Fibroblast of lung (primary cell): ENCODE measurements at regions not wholly inside any gene's neighbourhood (a gene's known extent, or its start where the extent isn't known, plus 50 kb on each side); places are given as distances from the start of the nearest gene placed in this dataset.

Experiments
- DNase-seq, 2 donors: peaks; one replicate each; pipeline versions ENCODE4 v3.0.0 to v3.0.0-alpha.2; 2010; ENCODE audit warnings: low read depth in 2 of 2
- H2AFZ ChIP-seq: 2 replicates; pipeline ENCODE4 v1.5.1; 2012; ENCODE audit warnings: low read length, control low read depth, inconsistent platforms
- H3K27ac ChIP-seq: 2 replicates; pipeline ENCODE4 v1.5.1; 2011; ENCODE audit warnings: low read length, control low read depth; ENCODE audit not compliant: insufficient read depth
- H3K27me3 ChIP-seq: 2 replicates; pipeline ENCODE4 v1.5.1; 2011; ENCODE audit warnings: mild to moderate bottlenecking, low read length; ENCODE audit not compliant: control insufficient read depth, insufficient read depth
- H3K36me3 ChIP-seq: 2 replicates; pipeline ENCODE4 v1.5.1; 2011; ENCODE audit warnings: low read length; ENCODE audit not compliant: control insufficient read depth, insufficient read depth
- H3K4me1 ChIP-seq: 2 replicates; pipeline ENCODE4 v1.5.1; 2011; ENCODE audit warnings: low read length; ENCODE audit not compliant: control insufficient read depth, insufficient read depth; ENCODE audit errors: extremely low read depth
- H3K4me2 ChIP-seq: 2 replicates; pipeline ENCODE4 v1.5.1; 2011; ENCODE audit warnings: low read length, control low read depth; ENCODE audit not compliant: insufficient read depth; ENCODE audit errors: extremely low read depth
- H3K4me3 ChIP-seq, 4 experiments: fragments of 200-600 bp in 1 of 4; sonication (generic) in 1 of 4; replicated peaks in 1 of 4; 2 replicates each; pipeline ENCODE4 v1.5.1; 2011 to 2016; ENCODE audit warnings: low read length in 4 of 4, low read depth in 3 of 4, mild to moderate bottlenecking in 3 of 4, control low read depth in 2 of 4, inconsistent platforms in 1 of 4, mixed read lengths in 1 of 4; ENCODE audit not compliant: insufficient read depth in 1 of 4; ENCODE audit errors: control extremely low read depth in 1 of 4
- H3K79me2 ChIP-seq: 2 replicates; pipeline ENCODE4 v1.5.1; 2012; ENCODE audit warnings: mild to moderate bottlenecking, low read length, inconsistent platforms; ENCODE audit not compliant: control insufficient read depth, insufficient read depth
- H3K9ac ChIP-seq: 2 replicates; pipeline ENCODE4 v1.5.1; 2011; ENCODE audit warnings: mild to moderate bottlenecking, low read length, control low read depth; ENCODE audit not compliant: insufficient read depth
- H3K9me3 ChIP-seq: 2 replicates; pipeline ENCODE4 v1.5.1; 2012; ENCODE audit warnings: low read depth, low read length; ENCODE audit not compliant: control insufficient read depth, insufficient read depth
- H4K20me1 ChIP-seq: 2 replicates; pipeline ENCODE4 v1.5.1; 2011; ENCODE audit warnings: low read length; ENCODE audit not compliant: control insufficient read depth, insufficient read depth; ENCODE audit errors: extremely low read depth
- CTCF ChIP-seq, 2 donors: IDR thresholded peaks in 1 of 2; conservative IDR thresholded peaks in 1 of 2; 1 replicate in 1 of 2; 2 replicates in 1 of 2; pipeline ENCODE4 v1.5.1; 2011 to 2012; ENCODE audit warnings: low read length in 2 of 2, control low read depth in 1 of 2, inconsistent platforms in 1 of 2, low read depth in 1 of 2, mild to moderate bottlenecking in 1 of 2
- EZH2 ChIP-seq: IDR thresholded peaks from 2 replicates; pipeline ENCODE4 v1.5.1; 2012; ENCODE audit warnings: low read length, control low read depth, mild to moderate bottlenecking; ENCODE audit errors: missing control alignments

GRCh38 chr10:121217331-121217730 is 366.2 kb downstream of the WDR11 start:
- H3K27ac ChIP-seq = no peak overlapping the region

GRCh38 chr10:121221072-121221471 is 369.9 kb downstream of the WDR11 start:
- no peaks in the 10 kb centered on the region for H3K79me2 ChIP-seq
- no peak for TF ChIP-seq EZH2
- TF ChIP-seq CTCF (conservative IDR thresholded peaks at IDR 0.05 in 1 of 2, IDR thresholded peaks at IDR 0.05 in 1 of 2; ENCODE audit: low read depth in 1 of 2, low read length in 2 of 2) = no peak
- H3K27ac ChIP-seq = no peak overlapping the region
- H2AFZ ChIP-seq = no peak overlapping the region
- H3K36me3 ChIP-seq = no peaks in the 10 kb centered on the region
- no peaks in the 10 kb centered on the region for H4K20me1 ChIP-seq
- no peaks in the 10 kb centered on the region for H3K27me3 ChIP-seq
- H3K4me1 ChIP-seq = no peaks in the 10 kb centered on the region
- no peaks in the 10 kb centered on the region for H3K9me3 ChIP-seq
- H3K9ac ChIP-seq = no peak overlapping the region
- H3K4me2 ChIP-seq = no peak overlapping the region
- DNase-seq = no peak
- no peak overlapping the region for H3K4me3 ChIP-seq

More at GRCh38 chr10:121217331-121217730, 366.2 kb downstream of the WDR11 start:
- no peak overlapping the region for H3K4me3 ChIP-seq
- no peaks in the 10 kb centered on the region for H3K79me2 ChIP-seq
- H3K4me1 ChIP-seq = no peaks in the 10 kb centered on the region
- DNase-seq = no peak
- no peaks in the 10 kb centered on the region for H3K27me3 ChIP-seq
- H2AFZ ChIP-seq = no peak overlapping the region
- H4K20me1 ChIP-seq = no peaks in the 10 kb centered on the region
- TF ChIP-seq EZH2 = no peak
- no peak for TF ChIP-seq CTCF (conservative IDR thresholded peaks at IDR 0.05 in 1 of 2, IDR thresholded peaks at IDR 0.05 in 1 of 2; ENCODE audit: low read depth in 1 of 2, low read length in 2 of 2)
- H3K36me3 ChIP-seq = no peaks in the 10 kb centered on the region
- H3K4me2 ChIP-seq = no peak overlapping the region
- H3K9ac ChIP-seq = no peak overlapping the region
- no peaks in the 10 kb centered on the region for H3K9me3 ChIP-seq

- TF ChIP-seq EZH2 (no peak), CTCF (conservative IDR thresholded peaks at IDR 0.05 in 1 of 2, IDR thresholded peaks at IDR 0.05 in 1 of 2; ENCODE audit: low read depth in 1 of 2, low read length in 2 of 2) (no peak)
- H3K4me1 ChIP-seq = no peaks in the 10 kb centered on the region
- no peak overlapping the region for H2AFZ ChIP-seq
- no peak overlapping the region for H3K27ac ChIP-seq
- H3K4me3 ChIP-seq = no peak overlapping the region
- no peaks in the 10 kb centered on the region for H3K9me3 ChIP-seq
- no peaks in the 10 kb centered on the region for H3K36me3 ChIP-seq
- no peak for DNase-seq
- H3K27me3 ChIP-seq = no peaks in the 10 kb centered on the region
- H4K20me1 ChIP-seq = no peaks in the 10 kb centered on the region
- H3K9ac ChIP-seq = no peak overlapping the region
- H3K4me2 ChIP-seq = no peak overlapping the region
- H3K79me2 ChIP-seq = no peaks in the 10 kb centered on the region
These were observed 370.8 kb downstream of the WDR11 start for GRCh38 chr10:121221991-121222390.
